Testis (tissue), 2 donors: ENCODE measurements at regions not wholly inside any gene's neighbourhood (a gene's known extent, or its start where the extent isn't known, plus 50 kb on each side); places are given as distances from the start of the nearest gene placed in this dataset.

Experiments used
- POLR2A ChIP-seq: fragments of 450-650 bp; IDR thresholded peaks from one replicate; pipeline ENCODE4 v1.6.1; 2017; ENCODE audit warnings: antibody characterized with exemption, mild to moderate bottlenecking, moderate library complexity
- TF ChIP-seq, protein P1 (sequence below), 3 experiments: fragments of 450-650 bp in 2 of 3; fragments of 200-600 bp in 1 of 3; sonication (generic) in 1 of 3; IDR thresholded peaks; one replicate each; pipeline ENCODE4 v1.5.1; 2016 to 2019; ENCODE audit warnings: antibody characterized with exemption in 3 of 3, mild to moderate bottlenecking in 2 of 3, moderate library complexity in 1 of 3

DNA sequence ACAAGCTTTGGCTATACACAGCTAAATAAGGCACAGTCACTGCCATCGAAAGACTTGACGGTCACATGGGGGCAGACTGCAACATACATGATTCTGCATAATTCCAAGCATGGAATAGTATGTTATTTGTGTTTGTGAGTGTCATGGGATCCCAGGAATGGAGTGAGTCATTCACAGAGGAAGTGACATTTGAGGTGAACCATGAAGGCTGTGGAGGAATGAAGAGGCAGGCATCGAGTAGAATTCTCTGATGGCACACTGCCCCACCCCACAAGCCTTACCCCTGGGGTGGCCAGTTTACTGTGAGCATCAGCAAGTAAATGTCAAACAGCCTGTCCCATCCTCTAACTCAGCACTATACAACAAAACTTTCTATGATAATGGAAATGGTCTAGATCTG is 619.7 kb downstream of the MID1IP1 start:
- TF ChIP-seq, protein P1, sequence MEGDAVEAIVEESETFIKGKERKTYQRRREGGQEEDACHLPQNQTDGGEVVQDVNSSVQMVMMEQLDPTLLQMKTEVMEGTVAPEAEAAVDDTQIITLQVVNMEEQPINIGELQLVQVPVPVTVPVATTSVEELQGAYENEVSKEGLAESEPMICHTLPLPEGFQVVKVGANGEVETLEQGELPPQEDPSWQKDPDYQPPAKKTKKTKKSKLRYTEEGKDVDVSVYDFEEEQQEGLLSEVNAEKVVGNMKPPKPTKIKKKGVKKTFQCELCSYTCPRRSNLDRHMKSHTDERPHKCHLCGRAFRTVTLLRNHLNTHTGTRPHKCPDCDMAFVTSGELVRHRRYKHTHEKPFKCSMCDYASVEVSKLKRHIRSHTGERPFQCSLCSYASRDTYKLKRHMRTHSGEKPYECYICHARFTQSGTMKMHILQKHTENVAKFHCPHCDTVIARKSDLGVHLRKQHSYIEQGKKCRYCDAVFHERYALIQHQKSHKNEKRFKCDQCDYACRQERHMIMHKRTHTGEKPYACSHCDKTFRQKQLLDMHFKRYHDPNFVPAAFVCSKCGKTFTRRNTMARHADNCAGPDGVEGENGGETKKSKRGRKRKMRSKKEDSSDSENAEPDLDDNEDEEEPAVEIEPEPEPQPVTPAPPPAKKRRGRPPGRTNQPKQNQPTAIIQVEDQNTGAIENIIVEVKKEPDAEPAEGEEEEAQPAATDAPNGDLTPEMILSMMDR (IDR thresholded peaks at IDR 0.05), result no peak
- TF ChIP-seq POLR2A, result no peak
